HEK293 (cell line): ENCODE measurements at regions not wholly inside any gene's neighbourhood (a gene's known extent, or its start where the extent isn't known, plus 50 kb on each side); places are given as distances from the start of the nearest gene placed in this dataset.
A peak's percentile ranks its signal among the peaks of the same experiment; 100 is the strongest.

Experiments used
- CTCF ChIA-PET: fragments of 350-600 bp; formaldehyde crosslinking; extraction: SDS; loops from one replicate; lab custom pipeline; 2021; ENCODE audit warnings: antibody characterized with exemption; lab: Yijun Ruan, JAX
- POLR2A ChIA-PET: fragments of 300-600 bp; formaldehyde crosslinking; extraction: SDS; loops from one replicate; lab custom pipeline; 2020; ENCODE audit warnings: antibody characterized with exemption, inconsistent platforms; lab: Yijun Ruan, JAX
- H3K27ac ChIP-seq: fragments of 200-500 bp; sonication (Bioruptor generic); 2 replicates; pipeline ENCODE4 v1.5.1; 2014; ENCODE audit warnings: low read depth, low read length, control low read depth, inconsistent platforms; ENCODE audit errors: extremely low read depth
- H3K36me3 ChIP-seq, 2 experiments: fragments of 200-500 bp in 1 of 2; sonication (Bioruptor generic) in 1 of 2; 1 replicate in 1 of 2; 2 replicates in 1 of 2; pipeline ENCODE4 v1.5.1; 2014 to 2017; ENCODE audit warnings: inconsistent platforms in 2 of 2, low read length in 2 of 2; ENCODE audit not compliant: control insufficient read depth in 2 of 2, insufficient read depth in 1 of 2
- H3K4me1 ChIP-seq: fragments of 200-500 bp; sonication (Bioruptor generic); 2 replicates; pipeline ENCODE4 v1.5.1; 2014; ENCODE audit warnings: mild to moderate bottlenecking, low read length, inconsistent platforms; ENCODE audit not compliant: control insufficient read depth, insufficient read depth
- H3K4me3 ChIP-seq: 2 replicates; pipeline ENCODE4 v1.5.1; 2011; ENCODE audit warnings: low read depth, mild to moderate bottlenecking, control low read depth, low read length, moderate library complexity
- H3K9me3 ChIP-seq: fragments of 200-500 bp; sonication (Bioruptor generic); 2 replicates; pipeline ENCODE4 v1.5.1; 2014; ENCODE audit warnings: low read depth, low read length, inconsistent platforms; ENCODE audit not compliant: control insufficient read depth, insufficient read depth
- FEZF1 ChIP-seq: fragments of 450-650 bp; formaldehyde crosslinking; IDR thresholded peaks from 2 replicates; pipeline ENCODE4 v1.5.1; 2016; ENCODE audit warnings: missing biosample characterization, missing genetic modification characterization
- KLF1 ChIP-seq: fragments of 450-650 bp; formaldehyde crosslinking; IDR thresholded peaks from 2 replicates; pipeline ENCODE4 v1.5.1; 2016; ENCODE audit warnings: missing biosample characterization, missing genetic modification characterization
- SCRT1 ChIP-seq: fragments of 450-650 bp; formaldehyde crosslinking; IDR thresholded peaks from 2 replicates; pipeline ENCODE4 v1.5.1; 2016; ENCODE audit warnings: missing biosample characterization, missing genetic modification characterization, borderline replicate concordance
- SP7 ChIP-seq: fragments of 450-650 bp; formaldehyde crosslinking; IDR thresholded peaks from 2 replicates; pipeline ENCODE4 v1.5.1; 2016; ENCODE audit warnings: missing biosample characterization, missing genetic modification characterization
- ZBTB21 ChIP-seq: fragments of 450-650 bp; formaldehyde crosslinking; IDR thresholded peaks from 2 replicates; pipeline ENCODE4 v1.5.1; 2017; ENCODE audit warnings: missing biosample characterization, missing genetic modification characterization
- ZEB2 ChIP-seq: fragments of 450-650 bp; formaldehyde crosslinking; IDR thresholded peaks from 2 replicates; pipeline ENCODE4 v1.5.1; 2016; ENCODE audit warnings: missing biosample characterization, missing genetic modification characterization
- ZNF37A ChIP-seq: fragments of 450-650 bp; IDR thresholded peaks from 2 replicates; pipeline ENCODE4 v1.5.1; 2018; ENCODE audit warnings: missing biosample characterization, missing genetic modification characterization
- ZNF521 ChIP-seq: fragments of 450-650 bp; formaldehyde crosslinking; IDR thresholded peaks from 2 replicates; pipeline ENCODE4 v1.5.1; 2017; ENCODE audit warnings: missing biosample characterization, mild to moderate bottlenecking, missing genetic modification characterization
- ZNF561 ChIP-seq: fragments of 450-650 bp; IDR thresholded peaks from 2 replicates; pipeline ENCODE4 v1.5.1; 2018; ENCODE audit warnings: missing biosample characterization, missing genetic modification characterization, borderline replicate concordance
- ZNF585B ChIP-seq: fragments of 450-650 bp; formaldehyde crosslinking; IDR thresholded peaks from 2 replicates; pipeline ENCODE4 v1.5.1; 2016; ENCODE audit warnings: missing biosample characterization, missing genetic modification characterization
- ZNF658 ChIP-seq: fragments of 450-650 bp; formaldehyde crosslinking; IDR thresholded peaks from 2 replicates; pipeline ENCODE4; 2016; ENCODE audit warnings: missing biosample characterization, missing genetic modification characterization
- TF ChIP-seq, protein P1 (sequence below): fragments of 450-650 bp; formaldehyde crosslinking; IDR thresholded peaks from 2 replicates; pipeline ENCODE4 v1.5.1; 2017; ENCODE audit warnings: missing biosample characterization, missing genetic modification characterization
- TF ChIP-seq, protein P2 (sequence below): fragments of 450-650 bp; formaldehyde crosslinking; IDR thresholded peaks from 2 replicates; pipeline ENCODE4 v1.5.1; 2016; ENCODE audit warnings: missing biosample characterization, missing genetic modification characterization
- TF ChIP-seq, protein P3 (sequence below): sonication (generic); formaldehyde crosslinking; IDR thresholded peaks from 2 replicates; pipeline ENCODE4 v1.8.1; 2022; ENCODE audit warnings: mild to moderate bottlenecking, moderate library complexity, missing genetic modification reagents
- TF ChIP-seq, protein P4 (sequence below): fragments of 450-650 bp; formaldehyde crosslinking; IDR thresholded peaks from 2 replicates; pipeline ENCODE4 v1.5.0; 2017; ENCODE audit warnings: missing biosample characterization, missing genetic modification characterization, borderline replicate concordance
- TF ChIP-seq, protein P5 (sequence below): fragments of 450-650 bp; formaldehyde crosslinking; optimal IDR thresholded peaks from 2 replicates; pipeline ENCODE3; 2016; ENCODE audit warnings: missing biosample characterization, mild to moderate bottlenecking, missing genetic modification characterization
- TF ChIP-seq, protein P6 (sequence below): fragments of 450-650 bp; formaldehyde crosslinking; IDR thresholded peaks from 2 replicates; pipeline ENCODE4 v1.5.1; 2016; ENCODE audit warnings: missing biosample characterization, missing genetic modification characterization

DNA sequence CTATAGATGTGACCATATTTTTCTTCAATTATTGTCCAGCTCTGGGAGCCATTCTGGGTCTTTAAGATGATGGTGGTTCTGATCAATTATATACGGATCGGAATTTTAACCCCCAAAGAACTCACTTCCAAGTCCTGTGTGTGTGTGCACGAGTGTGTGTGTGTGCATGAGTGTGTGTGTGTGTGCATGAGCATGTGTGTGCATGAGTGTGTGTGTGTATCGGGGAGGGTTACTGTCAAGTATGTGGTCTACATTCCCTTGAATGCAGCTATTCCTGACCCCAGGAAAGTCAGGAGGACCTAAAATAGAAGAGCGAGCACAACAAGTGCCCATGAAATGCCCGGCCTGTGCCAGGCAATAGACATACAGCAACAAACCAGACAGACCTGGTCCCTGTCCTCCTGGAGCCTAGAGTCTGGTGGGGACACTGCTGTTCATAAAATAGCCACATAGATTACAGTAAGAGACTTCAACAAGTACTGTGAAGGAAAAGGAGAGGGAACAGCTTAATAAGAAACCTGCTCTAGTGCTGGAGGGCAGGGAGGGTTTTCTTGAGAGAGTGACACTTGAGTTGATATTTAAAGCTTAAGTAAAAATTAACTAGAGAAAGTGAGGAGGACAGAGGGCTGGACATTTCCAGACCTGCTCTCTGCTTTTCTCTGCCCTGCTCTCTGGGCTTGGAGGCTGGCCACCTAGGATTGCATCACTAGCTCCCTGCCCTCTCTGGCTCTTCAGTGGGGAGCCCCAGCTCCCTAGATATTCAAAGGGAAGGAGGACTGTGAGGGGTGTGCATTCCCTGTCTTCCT is 66.1 kb upstream of the SPON1 start:
- H3K36me3 ChIP-seq = no peaks in the 10 kb centered on the region
- no peaks in the 10 kb centered on the region for H3K4me1 ChIP-seq
- no peaks in the 10 kb centered on the region for H3K9me3 ChIP-seq
- ChIA-PET CTCF (interaction anchor here (0.6 to 0.8 kb wide), 2 partner anchors 10 to 29 kb away, joined by 3 read pairs; no protein-coding TSS in a partner anchor), POLR2A (no interaction called here)
- TF ChIP-seq, protein P1, sequence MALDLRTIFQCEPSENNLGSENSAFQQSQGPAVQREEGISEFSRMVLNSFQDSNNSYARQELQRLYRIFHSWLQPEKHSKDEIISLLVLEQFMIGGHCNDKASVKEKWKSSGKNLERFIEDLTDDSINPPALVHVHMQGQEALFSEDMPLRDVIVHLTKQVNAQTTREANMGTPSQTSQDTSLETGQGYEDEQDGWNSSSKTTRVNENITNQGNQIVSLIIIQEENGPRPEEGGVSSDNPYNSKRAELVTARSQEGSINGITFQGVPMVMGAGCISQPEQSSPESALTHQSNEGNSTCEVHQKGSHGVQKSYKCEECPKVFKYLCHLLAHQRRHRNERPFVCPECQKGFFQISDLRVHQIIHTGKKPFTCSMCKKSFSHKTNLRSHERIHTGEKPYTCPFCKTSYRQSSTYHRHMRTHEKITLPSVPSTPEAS (tag by site-specific recombination) = peak; percentile 71
- TF ChIP-seq, protein P2, sequence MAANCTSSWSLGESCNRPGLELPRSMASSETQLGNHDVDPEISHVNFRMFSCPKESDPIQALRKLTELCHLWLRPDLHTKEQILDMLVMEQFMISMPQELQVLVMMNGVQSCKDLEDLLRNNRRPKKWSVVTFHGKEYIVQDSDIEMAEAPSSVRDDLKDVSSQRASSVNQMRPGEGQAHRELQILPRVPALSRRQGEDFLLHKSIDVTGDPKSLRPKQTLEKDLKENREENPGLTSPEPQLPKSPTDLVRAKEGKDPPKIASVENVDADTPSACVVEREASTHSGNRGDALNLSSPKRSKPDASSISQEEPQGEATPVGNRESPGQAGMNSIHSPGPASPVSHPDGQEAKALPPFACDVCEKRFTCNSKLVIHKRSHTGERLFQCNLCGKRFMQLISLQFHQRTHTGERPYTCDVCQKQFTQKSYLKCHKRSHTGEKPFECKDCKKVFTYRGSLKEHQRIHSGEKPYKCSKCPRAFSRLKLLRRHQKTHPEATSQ = no peak
- TF ChIP-seq ZNF585B (tag by site-specific recombination) = no peak
- no peak overlapping the region for H3K4me3 ChIP-seq
- H3K27ac ChIP-seq = no peak overlapping the region

DNA sequence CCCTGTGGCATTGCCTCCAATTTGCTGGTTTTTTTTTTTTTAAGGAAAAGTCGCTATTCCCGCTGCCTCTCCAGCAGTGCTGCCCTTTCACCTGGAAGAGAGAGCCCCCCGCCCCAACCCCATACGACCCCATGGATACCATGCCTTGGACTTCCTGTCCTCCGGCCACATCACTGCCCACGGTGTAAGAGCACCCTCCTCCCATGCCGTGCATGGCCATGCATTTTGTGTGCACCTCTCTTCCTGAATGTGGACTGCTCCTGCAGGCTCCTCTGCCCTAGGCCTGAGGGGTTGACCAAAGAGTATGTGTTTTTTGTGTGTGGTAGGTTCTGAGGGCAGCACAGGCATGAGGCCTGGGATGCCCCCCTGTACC is 65.6 kb upstream of the SPON1 start:
- no peak overlapping the region for H3K27ac ChIP-seq
- POLR2A ChIA-PET = no interaction called here
- no peaks in the 10 kb centered on the region for H3K36me3 ChIP-seq
- TF ChIP-seq ZBTB21 (no peak), FEZF1 (tag by site-specific recombination) (no peak), ZEB2 (tag by site-specific recombination) (no peak), ZNF521 (tag by site-specific recombination) (no peak), SP7 (tag by site-specific recombination) (no peak), SCRT1 (no peak), ZNF561 (tag by site-specific recombination) (no peak), ZNF37A (no peak), ZNF658 (no peak), KLF1 (no peak)
- TF ChIP-seq, protein P3, sequence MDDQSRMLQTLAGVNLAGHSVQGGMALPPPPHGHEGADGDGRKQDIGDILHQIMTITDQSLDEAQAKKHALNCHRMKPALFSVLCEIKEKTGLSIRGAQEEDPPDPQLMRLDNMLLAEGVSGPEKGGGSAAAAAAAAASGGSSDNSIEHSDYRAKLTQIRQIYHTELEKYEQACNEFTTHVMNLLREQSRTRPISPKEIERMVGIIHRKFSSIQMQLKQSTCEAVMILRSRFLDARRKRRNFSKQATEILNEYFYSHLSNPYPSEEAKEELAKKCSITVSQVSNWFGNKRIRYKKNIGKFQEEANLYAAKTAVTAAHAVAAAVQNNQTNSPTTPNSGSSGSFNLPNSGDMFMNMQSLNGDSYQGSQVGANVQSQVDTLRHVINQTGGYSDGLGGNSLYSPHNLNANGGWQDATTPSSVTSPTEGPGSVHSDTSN = no peak
- TF ChIP-seq, protein P1 (tag by site-specific recombination) = no peak
- TF ChIP-seq, protein P4, sequence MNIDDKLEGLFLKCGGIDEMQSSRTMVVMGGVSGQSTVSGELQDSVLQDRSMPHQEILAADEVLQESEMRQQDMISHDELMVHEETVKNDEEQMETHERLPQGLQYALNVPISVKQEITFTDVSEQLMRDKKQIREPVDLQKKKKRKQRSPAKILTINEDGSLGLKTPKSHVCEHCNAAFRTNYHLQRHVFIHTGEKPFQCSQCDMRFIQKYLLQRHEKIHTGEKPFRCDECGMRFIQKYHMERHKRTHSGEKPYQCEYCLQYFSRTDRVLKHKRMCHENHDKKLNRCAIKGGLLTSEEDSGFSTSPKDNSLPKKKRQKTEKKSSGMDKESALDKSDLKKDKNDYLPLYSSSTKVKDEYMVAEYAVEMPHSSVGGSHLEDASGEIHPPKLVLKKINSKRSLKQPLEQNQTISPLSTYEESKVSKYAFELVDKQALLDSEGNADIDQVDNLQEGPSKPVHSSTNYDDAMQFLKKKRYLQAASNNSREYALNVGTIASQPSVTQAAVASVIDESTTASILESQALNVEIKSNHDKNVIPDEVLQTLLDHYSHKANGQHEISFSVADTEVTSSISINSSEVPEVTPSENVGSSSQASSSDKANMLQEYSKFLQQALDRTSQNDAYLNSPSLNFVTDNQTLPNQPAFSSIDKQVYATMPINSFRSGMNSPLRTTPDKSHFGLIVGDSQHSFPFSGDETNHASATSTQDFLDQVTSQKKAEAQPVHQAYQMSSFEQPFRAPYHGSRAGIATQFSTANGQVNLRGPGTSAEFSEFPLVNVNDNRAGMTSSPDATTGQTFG (tag by site-specific recombination) = no peak
- TF ChIP-seq, protein P5, sequence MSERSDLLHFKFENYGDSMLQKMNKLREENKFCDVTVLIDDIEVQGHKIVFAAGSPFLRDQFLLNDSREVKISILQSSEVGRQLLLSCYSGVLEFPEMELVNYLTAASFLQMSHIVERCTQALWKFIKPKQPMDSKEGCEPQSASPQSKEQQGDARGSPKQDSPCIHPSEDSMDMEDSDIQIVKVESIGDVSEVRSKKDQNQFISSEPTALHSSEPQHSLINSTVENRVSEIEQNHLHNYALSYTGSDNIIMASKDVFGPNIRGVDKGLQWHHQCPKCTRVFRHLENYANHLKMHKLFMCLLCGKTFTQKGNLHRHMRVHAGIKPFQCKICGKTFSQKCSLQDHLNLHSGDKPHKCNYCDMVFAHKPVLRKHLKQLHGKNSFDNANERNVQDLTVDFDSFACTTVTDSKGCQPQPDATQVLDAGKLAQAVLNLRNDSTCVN (tag by site-specific recombination) = no peak
- TF ChIP-seq, protein P6, sequence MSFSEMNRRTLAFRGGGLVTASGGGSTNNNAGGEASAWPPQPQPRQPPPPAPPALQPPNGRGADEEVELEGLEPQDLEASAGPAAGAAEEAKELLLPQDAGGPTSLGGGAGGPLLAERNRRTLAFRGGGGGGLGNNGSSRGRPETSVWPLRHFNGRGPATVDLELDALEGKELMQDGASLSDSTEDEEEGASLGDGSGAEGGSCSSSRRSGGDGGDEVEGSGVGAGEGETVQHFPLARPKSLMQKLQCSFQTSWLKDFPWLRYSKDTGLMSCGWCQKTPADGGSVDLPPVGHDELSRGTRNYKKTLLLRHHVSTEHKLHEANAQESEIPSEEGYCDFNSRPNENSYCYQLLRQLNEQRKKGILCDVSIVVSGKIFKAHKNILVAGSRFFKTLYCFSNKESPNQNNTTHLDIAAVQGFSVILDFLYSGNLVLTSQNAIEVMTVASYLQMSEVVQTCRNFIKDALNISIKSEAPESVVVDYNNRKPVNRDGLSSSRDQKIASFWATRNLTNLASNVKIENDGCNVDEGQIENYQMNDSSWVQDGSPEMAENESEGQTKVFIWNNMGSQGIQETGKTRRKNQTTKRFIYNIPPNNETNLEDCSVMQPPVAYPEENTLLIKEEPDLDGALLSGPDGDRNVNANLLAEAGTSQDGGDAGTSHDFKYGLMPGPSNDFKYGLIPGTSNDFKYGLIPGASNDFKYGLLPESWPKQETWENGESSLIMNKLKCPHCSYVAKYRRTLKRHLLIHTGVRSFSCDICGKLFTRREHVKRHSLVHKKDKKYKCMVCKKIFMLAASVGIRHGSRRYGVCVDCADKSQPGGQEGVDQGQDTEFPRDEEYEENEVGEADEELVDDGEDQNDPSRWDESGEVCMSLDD = no peak
- TF ChIP-seq, all 188 proteins: peak for 0
- CTCF ChIA-PET = interaction anchor here (0.5 to 0.8 kb wide), 3 partner anchors 11 to 124 kb away, joined by 3 to 4 read pairs (median 3); no protein-coding TSS in a partner anchor
- no peaks in the 10 kb centered on the region for H3K4me1 ChIP-seq
- H3K4me3 ChIP-seq = no peak overlapping the region
- no peaks in the 10 kb centered on the region for H3K9me3 ChIP-seq
